Fibroblast of skin of right biceps (primary cell): ENCODE measurements at regions not wholly inside any gene's neighbourhood (a gene's known extent, or its start where the extent isn't known, plus 50 kb on each side); places are given as distances from the start of the nearest gene placed in this dataset.

ENCODE experiments used
- DNase-seq: peaks from one replicate; pipeline ENCODE4 v3.0.0-alpha.2; 2013

DNA sequence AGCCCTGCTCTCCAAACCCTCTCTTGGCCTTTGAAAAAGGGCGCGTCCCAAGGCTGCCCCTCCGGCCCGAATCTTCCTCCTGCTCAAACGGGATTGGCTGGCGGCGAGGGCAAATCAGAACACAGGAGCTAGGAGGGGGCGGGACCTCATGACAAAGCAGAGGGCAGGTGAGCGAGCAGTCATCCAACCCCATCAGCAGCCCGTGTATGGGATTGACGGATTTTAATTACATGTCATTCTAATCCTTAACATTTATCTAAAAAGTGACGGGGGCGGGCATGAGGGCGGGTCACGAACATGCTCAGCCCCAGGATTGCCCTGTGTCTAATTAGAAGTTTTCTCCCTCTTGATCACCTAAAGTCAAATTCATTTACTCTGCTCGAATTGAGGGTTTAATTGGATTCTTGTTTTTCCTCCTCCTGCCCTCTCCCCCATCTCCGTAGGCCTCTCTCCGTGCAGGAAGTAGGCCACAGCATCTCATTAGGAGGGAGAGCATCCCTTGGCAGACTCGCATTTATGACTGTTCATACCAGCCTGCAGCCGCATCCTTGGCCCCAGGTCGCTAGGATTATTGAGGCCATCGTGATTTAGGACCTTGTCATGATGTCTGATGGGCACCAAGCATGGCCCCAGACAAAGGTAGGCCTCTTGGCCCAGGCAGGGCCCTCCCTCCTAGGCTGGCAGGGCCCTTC, 147.1 kb downstream of the CHST1 start:
- DNase-seq: no peak

DNA sequence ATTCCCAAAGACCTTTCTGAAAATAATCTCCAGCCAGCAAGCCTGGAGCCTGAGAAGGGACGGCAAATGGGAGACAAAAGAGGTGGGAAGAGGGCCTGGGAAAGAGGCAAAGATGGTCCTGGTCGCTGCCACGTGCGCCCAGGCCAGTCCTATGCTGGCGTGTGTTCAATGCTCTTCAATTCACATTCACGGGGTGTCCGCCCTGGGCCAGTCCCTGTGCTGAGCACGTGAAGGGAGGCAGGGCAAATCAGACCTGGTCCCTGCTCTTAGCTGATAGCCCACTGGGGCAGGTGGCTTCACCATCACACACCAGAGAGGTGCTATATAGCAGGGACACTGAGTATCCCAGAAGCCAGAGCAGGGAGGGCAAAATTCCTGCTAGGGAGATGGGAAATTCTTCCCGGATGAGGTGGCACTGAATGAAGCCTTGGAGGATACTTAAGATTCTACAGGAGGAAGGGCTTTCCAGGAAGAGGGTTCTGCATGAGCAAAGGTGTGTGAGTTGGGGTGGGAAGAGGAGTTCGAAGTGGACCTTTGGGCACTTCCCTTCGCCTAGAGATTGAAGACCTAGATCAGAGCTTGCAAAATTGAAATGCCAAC, 148.2 kb downstream of the CHST1 start:
- DNase-seq: no peak

DNA sequence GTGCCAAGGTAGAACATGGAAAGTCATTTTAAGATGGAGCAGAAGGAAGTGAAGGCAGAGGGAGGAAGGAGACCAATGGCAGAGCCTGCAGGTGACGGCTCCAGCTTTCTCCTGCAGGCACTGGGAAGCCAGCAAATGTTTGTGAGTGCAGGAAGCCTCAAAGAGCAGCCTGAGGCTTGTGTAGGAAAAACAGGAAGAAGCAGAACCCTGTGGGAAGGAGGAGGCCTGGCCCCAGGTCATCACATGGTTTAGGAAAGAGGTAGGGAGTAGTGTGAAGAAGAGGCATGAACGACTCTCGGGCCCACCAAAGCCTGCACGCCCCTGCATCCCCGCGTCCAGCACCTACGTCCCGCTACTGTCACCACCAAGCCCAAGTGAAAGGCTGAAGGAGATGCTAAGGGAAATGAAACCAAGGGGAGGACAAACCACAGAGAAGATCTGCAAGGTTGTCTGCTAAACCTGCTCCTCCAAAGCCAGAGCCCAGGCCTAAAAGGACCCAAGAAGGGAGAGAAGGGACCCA, 151.5 kb downstream of the CHST1 start:
- no peak for DNase-seq

DNA sequence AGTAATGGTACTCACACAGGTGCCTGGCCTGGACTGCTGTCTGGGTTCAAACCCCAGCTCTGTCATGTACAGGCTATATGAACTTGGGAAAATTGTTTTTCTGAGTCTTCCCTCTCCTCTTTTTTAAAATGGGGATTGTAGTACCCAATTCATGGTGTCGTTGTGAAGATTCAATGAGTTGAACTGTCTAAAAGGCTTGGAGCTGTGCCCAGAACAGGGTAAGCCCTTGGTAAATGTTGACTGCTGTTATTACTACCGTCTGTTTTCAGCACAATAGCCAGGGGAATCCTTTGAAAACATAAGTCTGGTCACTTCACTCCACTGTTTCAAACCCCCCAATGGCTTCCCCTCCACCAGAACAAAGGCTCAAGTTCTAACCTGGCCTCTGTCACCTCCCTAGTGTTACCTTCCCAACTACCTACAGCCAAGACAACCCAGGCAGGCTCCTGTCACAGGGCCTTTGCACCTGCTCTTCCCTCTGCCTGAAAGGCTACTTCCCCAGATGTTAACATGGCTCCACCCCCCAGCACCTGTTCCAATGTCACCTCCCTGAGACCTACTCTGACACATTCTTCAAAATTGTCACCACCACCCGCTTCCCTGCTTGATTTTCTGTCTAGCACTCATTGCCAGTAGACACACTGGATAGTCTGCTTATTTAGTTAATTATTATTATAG, 152.8 kb downstream of the CHST1 start:
- DNase-seq: no peak

DNA sequence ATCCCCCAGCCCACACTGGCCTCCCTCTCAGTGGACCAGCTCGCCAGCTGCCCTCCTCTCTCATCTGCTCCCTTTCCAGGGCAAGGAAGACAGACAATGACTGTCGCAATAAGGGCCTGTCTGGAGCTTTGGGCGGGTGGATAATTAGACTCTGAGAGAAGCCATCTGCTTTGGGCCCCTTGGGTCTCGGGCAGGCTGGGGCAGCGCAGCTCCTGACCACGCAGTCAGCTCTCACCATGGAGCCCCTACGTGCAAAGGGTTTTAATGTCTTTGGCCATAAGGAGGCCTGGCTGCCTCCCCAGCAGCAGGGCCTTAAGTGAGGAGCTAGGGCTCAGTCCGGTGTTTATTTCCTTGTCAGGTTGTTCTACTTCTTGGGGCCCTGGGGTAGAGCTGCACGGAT, 153.9 kb downstream of the CHST1 start:
- no peak for DNase-seq

DNA sequence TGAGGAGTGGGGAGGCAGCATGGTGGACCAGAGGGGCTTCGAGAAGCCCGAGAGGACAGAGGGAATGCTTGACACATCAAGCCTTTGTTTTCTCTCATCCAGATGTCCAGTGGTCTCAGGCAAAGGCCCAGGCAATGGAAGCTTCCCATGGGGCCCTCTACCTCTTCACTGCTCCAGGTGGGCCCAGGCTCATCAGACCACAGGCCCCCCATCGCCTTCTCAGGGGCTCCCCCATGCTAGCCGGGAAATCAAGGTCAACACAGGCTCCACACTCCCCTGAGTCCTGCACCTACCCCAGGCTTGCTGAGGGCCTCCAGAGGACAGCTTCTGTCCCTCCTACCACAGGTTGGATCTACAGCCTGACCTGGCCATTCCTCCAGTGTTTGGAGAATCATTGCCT, 157.5 kb downstream of the CHST1 start:
- DNase-seq: no peak

DNA sequence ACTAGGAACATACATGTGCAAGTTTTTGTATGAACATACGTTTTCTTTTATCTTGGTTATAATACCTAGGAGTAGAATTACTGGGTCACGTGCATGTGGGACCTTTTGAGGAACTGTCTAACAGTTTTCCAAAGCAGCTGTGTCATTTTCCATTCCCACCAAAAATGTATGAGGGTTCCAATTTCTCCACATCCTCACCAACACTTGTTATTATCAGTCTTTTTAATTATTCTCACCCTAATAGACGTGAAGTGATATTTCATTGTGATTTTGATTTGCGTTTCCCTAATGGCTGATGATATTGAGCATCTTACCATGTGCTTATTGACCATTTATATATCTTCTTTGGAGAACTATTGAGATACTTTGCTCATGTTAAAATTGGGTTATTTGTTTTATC, 162.1 kb downstream of the CHST1 start:
- no peak for DNase-seq

DNA sequence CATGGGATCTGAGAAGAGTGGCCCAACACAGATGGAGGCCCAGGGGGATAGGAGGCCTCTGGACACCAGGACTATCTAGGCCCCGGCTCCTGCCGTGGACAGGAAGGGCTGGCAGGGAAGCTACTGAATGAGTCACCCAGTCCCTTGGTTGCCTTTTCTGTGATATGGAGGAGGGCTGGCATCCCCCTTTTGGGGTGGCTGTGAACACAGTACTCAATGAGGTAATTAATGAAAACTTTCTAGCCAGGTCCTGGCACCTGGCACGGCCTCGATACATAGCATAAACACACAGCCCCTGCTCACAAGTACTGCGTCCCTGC, 163.2 kb downstream of the CHST1 start:
- DNase-seq: no peak

DNA sequence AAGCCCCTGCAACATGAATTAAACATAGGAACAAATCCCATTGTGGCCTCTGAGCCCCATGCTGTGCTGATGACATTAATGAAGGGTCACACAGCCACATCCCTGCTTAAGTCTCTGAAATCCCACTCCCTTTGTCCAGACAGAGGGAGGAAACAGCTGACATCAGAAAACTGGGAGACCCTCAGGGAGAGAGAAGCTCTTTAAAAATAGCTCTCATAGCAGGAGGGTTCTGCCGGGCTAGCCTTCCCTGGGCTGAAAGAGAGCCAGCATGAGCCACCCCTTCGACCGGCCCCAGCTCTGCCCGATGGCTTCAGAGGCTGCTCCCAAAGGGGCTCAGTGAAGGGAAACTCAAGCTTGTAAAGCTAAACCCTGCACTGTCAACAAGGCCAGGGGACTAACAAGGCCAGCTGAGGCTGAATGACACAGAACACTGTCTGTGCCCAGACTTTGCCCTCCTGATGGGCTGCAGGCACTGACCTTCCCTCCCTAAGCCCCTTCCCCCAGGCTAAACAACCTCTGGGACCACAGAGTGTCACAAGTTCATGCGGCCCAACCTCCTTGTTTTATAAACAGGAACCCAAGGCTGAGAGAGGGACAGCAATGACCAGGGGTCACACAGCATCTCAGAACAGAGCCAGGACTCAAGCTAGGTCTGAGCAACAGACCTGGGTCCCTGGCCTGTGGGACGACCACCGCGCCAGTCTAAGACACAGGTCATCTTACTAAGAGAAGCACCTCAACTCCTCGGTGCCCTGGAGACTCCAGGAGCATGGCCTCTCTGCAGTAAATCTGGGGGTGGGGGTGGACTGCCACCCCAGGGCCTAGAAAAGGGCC, 163.8 kb downstream of the CHST1 start:
- no peak for DNase-seq

DNA sequence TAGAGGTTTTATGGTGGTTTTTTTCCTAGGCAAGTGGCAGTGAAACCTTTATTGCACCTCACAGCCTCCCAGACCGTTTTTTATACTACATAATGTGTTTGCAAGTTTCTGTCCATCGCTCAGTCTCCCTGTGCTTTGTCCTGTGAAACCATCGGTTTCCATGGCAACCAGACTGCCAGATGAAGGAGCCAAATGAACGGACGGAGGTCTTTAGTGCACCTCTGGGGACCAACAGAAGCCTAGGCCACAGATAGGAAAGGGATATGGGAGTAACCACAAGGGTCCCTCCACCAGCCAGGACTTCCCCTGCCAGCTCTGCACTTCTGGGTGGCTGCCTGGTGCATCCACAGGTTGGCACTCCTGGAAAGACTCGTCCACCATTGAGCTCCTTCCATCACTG, 165.0 kb downstream of the CHST1 start:
- DNase-seq: no peak

DNA sequence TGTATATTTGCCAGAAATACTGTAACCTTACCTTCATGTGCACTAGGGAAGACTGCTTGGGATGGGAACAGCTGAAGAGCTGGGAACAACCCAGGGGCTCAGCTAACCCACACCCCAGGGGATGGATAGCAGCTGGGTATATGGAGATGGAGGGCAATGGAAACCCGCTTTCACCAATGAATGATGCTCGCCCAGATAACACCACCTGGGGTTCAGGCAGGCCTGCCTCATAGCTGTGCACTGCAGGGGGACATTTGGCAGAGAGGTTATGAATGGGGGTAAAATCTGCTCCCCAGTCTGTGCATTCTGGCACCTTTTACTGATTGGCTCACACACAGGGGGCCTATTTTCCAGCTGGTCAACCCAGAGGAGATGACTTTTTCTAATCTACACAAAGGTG, 170.7 kb downstream of the CHST1 start:
- DNase-seq: no peak

DNA sequence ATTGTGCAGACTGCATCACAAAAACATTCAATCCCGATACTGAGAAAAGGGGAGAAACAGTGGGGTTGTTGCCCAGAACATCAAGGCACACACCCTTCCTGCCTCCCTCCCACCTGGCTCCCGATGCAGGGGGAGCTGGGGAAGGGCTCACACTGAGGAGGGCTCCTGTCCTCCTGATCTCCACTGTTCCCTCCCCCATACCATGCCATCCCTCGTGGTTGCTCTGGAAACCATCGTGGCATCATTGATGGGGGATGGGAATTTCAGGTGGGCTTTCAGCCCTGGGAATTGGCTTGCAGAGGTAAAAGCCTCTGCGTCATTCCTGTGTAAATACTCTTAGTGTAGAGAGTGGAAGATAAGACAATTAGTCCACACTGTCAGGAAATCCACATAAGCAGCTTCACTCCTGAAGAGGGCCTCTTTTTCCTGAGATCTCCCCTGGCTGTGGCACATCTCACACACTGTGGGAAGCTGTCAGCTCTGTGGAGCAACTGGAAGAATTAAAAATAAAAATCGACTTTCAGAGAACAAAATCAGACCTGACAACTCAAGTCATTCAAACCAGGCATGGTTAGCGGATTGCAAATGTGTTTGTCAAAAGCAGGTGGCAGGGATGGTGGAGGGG, 176.0 kb downstream of the CHST1 start:
- DNase-seq: no peak

DNA sequence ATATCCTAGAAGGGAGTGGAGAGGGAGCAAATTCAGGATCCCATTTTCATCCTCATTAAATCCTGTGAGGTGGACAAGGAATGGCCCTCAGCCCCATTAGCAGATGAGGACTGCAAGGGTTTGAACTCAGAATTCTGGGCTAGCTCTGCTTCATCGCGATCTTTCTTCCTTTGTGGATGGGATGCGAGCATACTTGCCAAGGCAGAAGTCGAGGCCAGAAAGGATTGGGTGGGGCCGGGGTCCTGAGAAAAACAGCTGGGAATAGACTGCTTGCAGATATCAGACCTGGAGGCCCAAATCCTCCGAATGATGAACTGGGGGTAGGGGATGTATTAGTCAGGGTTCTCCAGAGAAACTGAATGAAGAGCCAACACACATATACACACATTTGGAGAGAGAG, 179.0 kb downstream of the CHST1 start:
- DNase-seq: no peak

DNA sequence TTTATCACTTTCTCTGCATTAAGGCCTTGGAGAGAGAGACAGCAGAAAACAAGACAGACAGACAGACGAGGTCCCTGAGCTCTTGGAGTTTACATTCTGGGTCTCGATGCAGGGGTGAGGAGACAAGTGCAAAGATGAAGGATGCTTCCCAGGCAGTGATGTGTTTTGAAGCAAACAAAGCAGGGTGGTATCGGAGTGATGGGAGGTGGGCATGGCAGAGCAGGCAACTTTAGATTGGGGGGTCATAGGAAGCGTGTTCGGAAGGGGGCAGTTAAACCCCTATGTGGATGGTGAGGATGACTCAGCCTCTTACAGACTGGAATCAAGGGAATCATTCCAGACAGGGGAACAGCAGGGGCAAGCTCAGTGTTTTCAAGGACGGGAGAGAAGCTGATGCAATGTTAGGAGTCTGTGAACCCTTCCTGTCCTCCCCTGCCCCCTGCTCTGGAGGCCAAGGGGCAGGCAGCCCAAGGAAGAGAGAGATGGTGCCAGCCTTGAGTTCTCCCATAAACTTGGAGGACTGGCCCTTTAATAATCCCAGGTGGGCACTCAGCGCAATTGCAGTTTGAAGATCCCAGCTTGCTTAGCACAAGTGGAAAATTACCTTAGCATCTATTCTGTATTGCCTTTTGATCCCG, 180.2 kb downstream of the CHST1 start:
- DNase-seq: no peak

DNA sequence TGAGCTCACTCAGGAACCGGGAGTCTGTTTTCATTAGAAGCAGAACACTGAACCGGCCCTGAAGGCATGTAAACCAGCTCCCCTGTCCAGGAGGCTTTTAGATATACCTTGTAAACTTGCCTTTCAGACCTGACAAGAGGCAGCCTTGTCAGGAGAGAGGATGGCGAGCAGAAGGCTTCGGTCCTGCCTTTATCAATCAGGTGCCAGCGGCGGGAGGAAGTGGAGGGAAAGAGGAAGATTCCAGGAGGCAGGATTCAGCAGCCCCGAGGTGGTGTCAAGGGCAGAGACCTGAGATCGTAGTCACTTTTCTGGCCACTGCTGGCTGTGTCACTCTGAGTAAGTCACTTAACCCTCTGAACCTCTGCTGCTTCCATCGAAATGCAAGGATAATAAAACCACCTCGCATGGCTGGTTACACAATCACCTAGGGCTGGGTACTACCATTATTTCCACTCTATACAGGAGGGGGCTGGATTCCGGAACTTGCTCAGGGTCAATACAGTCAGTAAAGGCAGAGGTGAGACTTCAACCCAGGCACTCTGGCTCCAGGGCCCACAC, 181.0 kb downstream of the CHST1 start:
- DNase-seq: no peak

DNA sequence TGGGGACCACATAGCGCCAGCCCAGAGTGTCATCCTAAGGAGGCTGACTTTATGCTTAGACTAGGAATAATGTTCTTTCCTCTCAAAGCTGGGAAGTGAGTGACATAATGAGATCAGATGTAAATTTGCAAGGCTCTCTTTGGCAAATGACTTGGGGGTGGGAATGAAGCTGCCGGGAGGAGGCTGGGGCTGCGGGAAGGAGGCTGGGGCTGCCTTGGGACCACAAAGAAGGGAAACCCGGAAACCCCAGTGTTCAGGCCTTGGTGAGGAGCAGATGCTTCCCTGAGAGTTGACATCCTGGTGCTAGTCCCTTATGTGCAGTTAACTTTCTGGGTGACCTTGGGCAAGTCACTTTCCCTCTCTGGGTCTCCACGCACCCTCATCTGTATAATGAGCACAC, 182.0 kb downstream of the CHST1 start:
- no peak for DNase-seq

DNA sequence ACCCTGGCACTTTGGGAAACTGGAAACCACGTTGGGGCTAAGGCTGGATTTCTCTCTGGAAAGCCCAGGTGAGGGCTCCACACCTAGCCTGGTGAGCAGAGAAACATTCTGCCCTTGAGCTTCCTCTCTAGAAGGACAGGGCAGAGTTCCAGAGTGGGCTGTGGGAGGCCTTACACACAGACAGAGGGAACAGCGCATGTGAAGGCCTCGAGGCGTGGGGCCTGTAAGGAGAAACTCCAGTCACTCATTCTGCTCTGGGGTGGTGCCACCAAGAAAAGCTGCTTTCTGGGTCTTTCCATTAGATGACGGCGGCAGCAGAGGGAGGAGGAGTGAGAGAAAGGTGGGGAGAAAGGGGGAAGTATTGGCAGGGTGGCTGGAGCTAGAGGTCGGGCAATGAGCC, 183.1 kb downstream of the CHST1 start:
- DNase-seq: no peak

DNA sequence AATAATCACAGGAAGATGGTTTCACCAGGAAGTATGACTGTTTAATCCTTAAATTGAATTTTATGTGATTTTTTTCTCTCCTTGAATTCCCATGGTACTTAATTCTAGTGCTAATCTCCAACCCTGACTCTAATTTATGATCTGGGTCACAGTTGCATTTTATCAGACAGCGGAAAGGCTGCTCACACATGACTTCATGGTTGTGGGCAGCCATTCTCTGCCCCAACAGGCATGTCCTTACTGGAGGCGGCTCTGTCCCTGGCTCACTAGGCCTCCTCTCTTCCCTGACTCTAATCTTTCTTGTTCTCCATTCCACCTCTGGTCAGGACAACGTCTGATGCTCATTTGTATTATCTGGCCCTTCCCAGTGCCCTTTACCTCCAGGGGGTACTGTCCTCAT, 184.4 kb downstream of the CHST1 start:
- no peak for DNase-seq

DNA sequence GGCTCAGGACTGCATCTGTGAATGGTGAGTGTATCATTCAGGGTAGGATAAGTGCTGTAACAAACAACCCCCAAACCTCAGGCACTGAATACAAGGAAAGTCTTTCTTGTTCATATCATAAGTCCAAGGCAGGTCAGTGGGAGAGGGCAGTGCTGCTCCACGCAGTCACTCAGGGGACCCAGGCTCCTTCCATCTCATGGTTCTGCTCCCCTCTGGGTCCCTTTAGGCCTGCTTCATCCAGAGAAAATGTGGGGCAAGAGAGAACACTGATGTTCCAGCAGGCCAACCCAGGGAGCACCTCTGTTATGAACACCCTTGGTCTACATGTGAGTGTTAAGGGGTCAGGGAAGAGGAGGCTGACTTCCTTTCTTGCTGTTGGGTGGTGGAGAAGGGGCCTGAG, 187.8 kb downstream of the CHST1 start:
- no peak for DNase-seq

DNA sequence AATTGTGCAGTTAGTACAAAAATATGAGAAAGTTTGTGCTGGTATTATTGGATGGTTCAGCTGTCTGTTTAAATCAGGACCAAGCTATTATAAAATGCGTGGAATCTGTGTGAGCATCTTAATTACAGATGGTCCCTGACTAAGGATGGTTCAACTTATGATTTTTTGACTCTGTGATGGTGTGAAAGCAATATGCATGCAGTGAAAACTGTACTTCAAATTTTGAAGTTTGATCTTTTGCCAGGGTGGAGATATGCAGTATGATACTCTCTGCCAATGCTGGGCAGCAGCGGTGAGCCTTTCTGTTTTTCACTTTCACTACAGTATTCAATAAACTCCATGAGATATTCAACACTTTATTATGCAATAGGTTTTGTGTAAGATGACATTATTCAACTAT, 189.3 kb downstream of the CHST1 start:
- no peak for DNase-seq

DNA sequence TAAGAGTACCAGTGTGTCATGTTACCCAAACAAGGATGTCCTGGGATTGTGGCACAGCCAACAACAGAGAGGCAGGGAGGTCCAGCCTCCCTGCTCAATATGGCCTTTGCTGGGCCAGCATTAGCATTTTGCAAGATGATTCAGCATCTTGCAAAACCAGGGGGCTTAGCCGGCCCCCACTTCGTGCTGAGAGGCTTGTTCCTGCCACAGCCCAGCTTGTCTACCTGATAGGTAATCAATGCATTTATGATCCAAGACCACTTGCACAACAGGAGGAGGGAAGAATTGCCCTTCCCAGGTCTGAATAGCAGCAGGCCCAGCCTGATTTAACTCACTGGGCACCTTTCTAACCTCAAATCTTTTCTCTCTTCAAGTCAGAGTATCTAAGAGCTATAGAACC, 189.0 kb upstream of the SYT13 start:
- DNase-seq: no peak

DNA sequence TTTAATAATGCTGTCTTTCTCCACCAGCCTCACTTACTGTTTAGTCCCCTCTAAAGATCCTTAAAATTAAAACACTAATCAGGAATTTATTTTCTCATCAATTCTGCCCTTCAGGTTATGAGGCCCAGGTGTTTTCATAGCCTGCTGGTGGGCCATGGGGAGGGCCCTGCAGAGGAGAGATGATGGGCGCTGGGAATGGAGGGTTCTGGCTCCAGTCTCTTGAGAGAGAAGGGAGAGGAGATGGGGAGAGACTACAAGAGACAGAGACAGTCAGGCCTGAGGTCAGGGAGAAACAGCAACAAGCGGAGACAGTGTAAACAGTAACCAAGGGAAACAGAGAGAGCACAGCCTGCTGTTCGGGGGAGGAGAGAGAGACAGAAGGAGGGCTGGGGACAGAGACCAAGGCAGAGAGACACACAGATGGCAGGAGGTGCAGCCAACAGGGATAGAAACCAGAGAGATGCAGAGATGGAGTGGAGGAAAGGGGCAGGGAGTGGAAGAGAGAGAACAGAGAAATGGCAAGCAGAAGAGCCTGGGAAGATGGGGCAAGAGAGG, 187.3 kb upstream of the SYT13 start:
- no peak for DNase-seq
